ENCODE measurements at regions not wholly inside any gene's neighbourhood (a gene's known extent, or its start where the extent isn't known, plus 50 kb on each side); places are given as distances from the start of the nearest gene placed in this dataset.
"Not testable (repeated sequence)": the region's sequence is repeated elsewhere in the genome, so short reads cannot be mapped to it uniquely, and the experiment has no call there.

GRCh38 chr12:58099476-58099875 is 158.1 kb downstream of the ATP23 start:
- no peak overlapping the region for H3K4me3 ChIP-seq (ENCODE audit: low read depth in 1 of 2, low read length in 2 of 2)
- H3K27me3 ChIP-seq (ENCODE audit: control insufficient read depth in 1 of 2, insufficient read depth in 2 of 2, low read length in 2 of 2): no peaks in the 10 kb centered on the region
- H3K9ac ChIP-seq (ENCODE audit: low read length): no peak overlapping the region
- no peaks in the 10 kb centered on the region for H3K36me3 ChIP-seq (ENCODE audit: insufficient read depth, low read length)
- no peaks in the 10 kb centered on the region for H3K4me1 ChIP-seq (ENCODE audit: insufficient read depth, low read length)
- H3K9me3 ChIP-seq (ENCODE audit: low read length): peaks cover 7% of the 10 kb centered on the region
- H3K27ac ChIP-seq (ENCODE audit: low read depth, low read length): no peak overlapping the region

- H3K4me3 ChIP-seq (ENCODE audit: low read depth in 1 of 2, low read length in 2 of 2): no peak overlapping the region
- H3K9me3 ChIP-seq (ENCODE audit: low read length): peaks cover 7% of the 10 kb centered on the region
- H3K9ac ChIP-seq (ENCODE audit: low read length): no peak overlapping the region
- no peaks in the 10 kb centered on the region for H3K27me3 ChIP-seq (ENCODE audit: control insufficient read depth in 1 of 2, insufficient read depth in 2 of 2, low read length in 2 of 2)
- no peaks in the 10 kb centered on the region for H3K4me1 ChIP-seq (ENCODE audit: insufficient read depth, low read length)
- H3K36me3 ChIP-seq (ENCODE audit: insufficient read depth, low read length): no peaks in the 10 kb centered on the region
- H3K27ac ChIP-seq (ENCODE audit: low read depth, low read length): no peak overlapping the region
Observed at GRCh38 chr12:58104351-58104755, 163.0 kb downstream of the ATP23 start.

GRCh38 chr12:58105225-58106119 is 164.1 kb downstream of the ATP23 start:
- H3K27ac ChIP-seq (ENCODE audit: low read depth, low read length): no peak overlapping the region
- no peak overlapping the region for H3K9ac ChIP-seq (ENCODE audit: low read length)
- H3K36me3 ChIP-seq (ENCODE audit: insufficient read depth, low read length): no peaks in the 10 kb centered on the region
- H3K4me1 ChIP-seq (ENCODE audit: insufficient read depth, low read length): no peaks in the 10 kb centered on the region
- H3K9me3 ChIP-seq (ENCODE audit: low read length): peaks cover 7% of the 10 kb centered on the region
- no peaks in the 10 kb centered on the region for H3K27me3 ChIP-seq (ENCODE audit: control insufficient read depth in 1 of 2, insufficient read depth in 2 of 2, low read length in 2 of 2)
- H3K4me3 ChIP-seq (ENCODE audit: low read depth in 1 of 2, low read length in 2 of 2): no peak overlapping the region

- Histone ChIP-seq H3K4me3 (ENCODE audit: low read depth in 1 of 2, low read length in 2 of 2) (no peak overlapping the region), H3K9me3 (ENCODE audit: low read length) (peaks cover 7% of the 10 kb centered on the region), H3K27ac (ENCODE audit: low read depth, low read length) (no peak overlapping the region), H3K36me3 (ENCODE audit: insufficient read depth, low read length) (no peaks in the 10 kb centered on the region), H3K9ac (ENCODE audit: low read length) (no peak overlapping the region), H3K4me1 (ENCODE audit: insufficient read depth, low read length) (no peaks in the 10 kb centered on the region), H3K27me3 (ENCODE audit: control insufficient read depth in 1 of 2, insufficient read depth in 2 of 2, low read length in 2 of 2) (no peaks in the 10 kb centered on the region)
Observed at GRCh38 chr12:58106195-58106594, 164.8 kb downstream of the ATP23 start.

- Histone ChIP-seq H3K36me3 (ENCODE audit: insufficient read depth, low read length) (no peaks in the 10 kb centered on the region), H3K9ac (ENCODE audit: low read length) (no peak overlapping the region), H3K4me1 (ENCODE audit: insufficient read depth, low read length) (no peaks in the 10 kb centered on the region), H3K9me3 (ENCODE audit: low read length) (no peaks in the 10 kb centered on the region), H3K27ac (ENCODE audit: low read depth, low read length) (no peak overlapping the region), H3K4me3 (ENCODE audit: low read depth in 1 of 2, low read length in 2 of 2) (no peak overlapping the region), H3K27me3 (ENCODE audit: control insufficient read depth in 1 of 2, insufficient read depth in 2 of 2, low read length in 2 of 2) (no peaks in the 10 kb centered on the region)
Observed at GRCh38 chr12:58117201-58117600, 175.8 kb downstream of the ATP23 start.

GRCh38 chr12:58117667-58118066 is 176.3 kb downstream of the ATP23 start:
- H3K36me3 ChIP-seq (ENCODE audit: insufficient read depth, low read length): no peaks in the 10 kb centered on the region
- no peak overlapping the region for H3K9ac ChIP-seq (ENCODE audit: low read length)
- no peak overlapping the region for H3K4me3 ChIP-seq (ENCODE audit: low read depth in 1 of 2, low read length in 2 of 2)
- H3K4me1 ChIP-seq (ENCODE audit: insufficient read depth, low read length): no peaks in the 10 kb centered on the region
- no peaks in the 10 kb centered on the region for H3K9me3 ChIP-seq (ENCODE audit: low read length)
- no peaks in the 10 kb centered on the region for H3K27me3 ChIP-seq (ENCODE audit: control insufficient read depth in 1 of 2, insufficient read depth in 2 of 2, low read length in 2 of 2)
- H3K27ac ChIP-seq (ENCODE audit: low read depth, low read length): no peak overlapping the region

GRCh38 chr12:58125761-58126160 is 184.4 kb downstream of the ATP23 start:
- H3K36me3 ChIP-seq (ENCODE audit: insufficient read depth, low read length); H3K4me3 ChIP-seq (ENCODE audit: low read depth in 1 of 2, low read length in 2 of 2); H3K27me3 ChIP-seq (ENCODE audit: control insufficient read depth in 1 of 2, insufficient read depth in 2 of 2, low read length in 2 of 2); H3K4me1 ChIP-seq (ENCODE audit: insufficient read depth, low read length); H3K9ac ChIP-seq (ENCODE audit: low read length); H3K27ac ChIP-seq (ENCODE audit: low read depth, low read length); H3K9me3 ChIP-seq (ENCODE audit: low read length): not testable (repeated sequence)

GRCh38 chr12:58131986-58132755 is 190.8 kb downstream of the ATP23 start:
- Histone ChIP-seq H3K9me3 (ENCODE audit: low read length) (no peaks in the 10 kb centered on the region), H3K9ac (ENCODE audit: low read length) (no peak overlapping the region), H3K4me1 (ENCODE audit: insufficient read depth, low read length) (no peaks in the 10 kb centered on the region)

GRCh38 chr12:58138424-58138823 is 197.1 kb downstream of the ATP23 start:
- no peaks in the 10 kb centered on the region for H3K9me3 ChIP-seq (ENCODE audit: low read length)
- no peak overlapping the region for H3K9ac ChIP-seq (ENCODE audit: low read length)
- H3K27me3 ChIP-seq (ENCODE audit: control insufficient read depth in 1 of 2, insufficient read depth in 2 of 2, low read length in 2 of 2): no peaks in the 10 kb centered on the region
- H3K27ac ChIP-seq (ENCODE audit: low read depth, low read length): no peak overlapping the region
- H3K4me3 ChIP-seq (ENCODE audit: low read depth in 1 of 2, low read length in 2 of 2): no peak overlapping the region
- no peaks in the 10 kb centered on the region for H3K4me1 ChIP-seq (ENCODE audit: insufficient read depth, low read length)
- no peaks in the 10 kb centered on the region for H3K36me3 ChIP-seq (ENCODE audit: insufficient read depth, low read length)

More at GRCh38 chr12:58131986-58132755, 190.8 kb downstream of the ATP23 start:
- H3K36me3 ChIP-seq (ENCODE audit: insufficient read depth, low read length): no peaks in the 10 kb centered on the region
- H3K27me3 ChIP-seq (ENCODE audit: control insufficient read depth in 1 of 2, insufficient read depth in 2 of 2, low read length in 2 of 2): no peaks in the 10 kb centered on the region
- H3K27ac ChIP-seq (ENCODE audit: low read depth, low read length): no peak overlapping the region
- no peak overlapping the region for H3K4me3 ChIP-seq (ENCODE audit: low read depth in 1 of 2, low read length in 2 of 2)

- H3K4me1 ChIP-seq (ENCODE audit: insufficient read depth, low read length): no peaks in the 10 kb centered on the region
- no peak overlapping the region for H3K9ac ChIP-seq (ENCODE audit: low read length)
- no peaks in the 10 kb centered on the region for H3K36me3 ChIP-seq (ENCODE audit: insufficient read depth, low read length)
- H3K4me3 ChIP-seq (ENCODE audit: low read depth in 1 of 2, low read length in 2 of 2): no peak overlapping the region
- H3K27ac ChIP-seq (ENCODE audit: low read depth, low read length): no peak overlapping the region
- H3K27me3 ChIP-seq (ENCODE audit: control insufficient read depth in 1 of 2, insufficient read depth in 2 of 2, low read length in 2 of 2): no peaks in the 10 kb centered on the region
- no peaks in the 10 kb centered on the region for H3K9me3 ChIP-seq (ENCODE audit: low read length)
Observed at GRCh38 chr12:58139894-58140293, 198.5 kb downstream of the ATP23 start.

- no peaks in the 10 kb centered on the region for H3K27me3 ChIP-seq (ENCODE audit: control insufficient read depth in 1 of 2, insufficient read depth in 2 of 2, low read length in 2 of 2)
- no peaks in the 10 kb centered on the region for H3K9me3 ChIP-seq (ENCODE audit: low read length)
- no peak overlapping the region for H3K4me3 ChIP-seq (ENCODE audit: low read depth in 1 of 2, low read length in 2 of 2)
- H3K9ac ChIP-seq (ENCODE audit: low read length): no peak overlapping the region
- H3K36me3 ChIP-seq (ENCODE audit: insufficient read depth, low read length): no peaks in the 10 kb centered on the region
- H3K4me1 ChIP-seq (ENCODE audit: insufficient read depth, low read length): no peaks in the 10 kb centered on the region
- H3K27ac ChIP-seq (ENCODE audit: low read depth, low read length): no peak overlapping the region
Observed at GRCh38 chr12:58140395-58140794, 199.0 kb downstream of the ATP23 start.
